Natural killer cell (primary cell): ENCODE measurements at regions not wholly inside any gene's neighbourhood (a gene's known extent, or its start where the extent isn't known, plus 50 kb on each side); places are given as distances from the start of the nearest gene placed in this dataset.

ENCODE experiments used
- ATAC-seq, 3 donors: fragments of 150-1000 bp in 2 of 3; fragments of 200-7000 bp in 1 of 3; cut with Tn5 transposase; 1 replicate in 1 of 3; 2 replicates in 2 of 3; pipeline ENCODE4 v1.10.0; 2021; ENCODE audit warnings: mild to moderate bottlenecking in 2 of 3, moderate library complexity in 2 of 3
- DNase-seq, 2 donors: peaks; one replicate each; pipeline versions ENCODE4 v3.0.0 to v3.0.0-alpha.2; 2013 to 2021; ENCODE audit warnings: mixed read lengths in 1 of 2
- H3K27ac ChIP-seq: one replicate; pipeline ENCODE4 v1.5.1; 2013; ENCODE audit warnings: mild to moderate bottlenecking, low read length
- H3K27me3 ChIP-seq: one replicate; pipeline ENCODE4 v1.6.1; 2013; ENCODE audit warnings: low read length; ENCODE audit not compliant: control insufficient read depth, insufficient read depth
- H3K36me3 ChIP-seq: one replicate; pipeline ENCODE4 v1.6.1; 2013; ENCODE audit warnings: low read length; ENCODE audit not compliant: control insufficient read depth, insufficient read depth
- H3K4me1 ChIP-seq: one replicate; pipeline ENCODE4 v1.6.1; 2013; ENCODE audit warnings: low read length; ENCODE audit not compliant: control insufficient read depth, insufficient read depth
- H3K4me3 ChIP-seq: one replicate; pipeline ENCODE4 v1.5.1; 2013; ENCODE audit warnings: low read length
- H3K9me3 ChIP-seq: one replicate; pipeline ENCODE4 v1.6.1; 2013; ENCODE audit warnings: low read length; ENCODE audit not compliant: control insufficient read depth, insufficient read depth
- H3K27ac Mint-ChIP-seq, 2 donors: one replicate each; pipeline ENCODE4 v1.8.0; 2022; ENCODE audit warnings: mild to moderate bottlenecking in 2 of 2, mixed read lengths in 2 of 2, moderate library complexity in 1 of 2
- H3K27me3 Mint-ChIP-seq, 2 donors: one replicate each; pipeline ENCODE4 v1.8.0; 2022; ENCODE audit warnings: low read depth in 2 of 2, mixed read lengths in 2 of 2
- H3K36me3 Mint-ChIP-seq: one replicate; pipeline ENCODE4 v1.8.0; 2022; ENCODE audit warnings: mixed read lengths
- H3K4me1 Mint-ChIP-seq, 2 donors: one replicate each; pipeline ENCODE4 v1.8.0; 2022; ENCODE audit warnings: mixed read lengths in 2 of 2
- H3K4me3 Mint-ChIP-seq: one replicate; pipeline ENCODE4 v1.8.0; 2022; ENCODE audit warnings: mild to moderate bottlenecking, moderate library complexity, mixed read lengths
- H3K9me3 Mint-ChIP-seq, 2 donors: one replicate each; pipeline ENCODE4 v1.8.0; 2022; ENCODE audit warnings: mixed read lengths in 2 of 2
- WGBS: methylation state at CpG from one replicate; pipeline ENCODE4 v1.1.7; 2013; ENCODE audit warnings: missing lambda C conversion rate; ENCODE audit not compliant: insufficient coverage; 5-methylcytosine and 5-hydroxymethylcytosine counted together
- intact Hi-C: fragments of 100-400 bp; cut with micrococcal nuclease; formaldehyde crosslinking; loops from one replicate; pipeline ENCODE4 v1.14.2; 2022
- TF ChIP-seq, protein P1 (sequence below): fragments of 200-600 bp; IDR thresholded peaks from one replicate; pipeline ENCODE4 v1.8.0; 2022; ENCODE audit warnings: antibody characterized with exemption

DNA sequence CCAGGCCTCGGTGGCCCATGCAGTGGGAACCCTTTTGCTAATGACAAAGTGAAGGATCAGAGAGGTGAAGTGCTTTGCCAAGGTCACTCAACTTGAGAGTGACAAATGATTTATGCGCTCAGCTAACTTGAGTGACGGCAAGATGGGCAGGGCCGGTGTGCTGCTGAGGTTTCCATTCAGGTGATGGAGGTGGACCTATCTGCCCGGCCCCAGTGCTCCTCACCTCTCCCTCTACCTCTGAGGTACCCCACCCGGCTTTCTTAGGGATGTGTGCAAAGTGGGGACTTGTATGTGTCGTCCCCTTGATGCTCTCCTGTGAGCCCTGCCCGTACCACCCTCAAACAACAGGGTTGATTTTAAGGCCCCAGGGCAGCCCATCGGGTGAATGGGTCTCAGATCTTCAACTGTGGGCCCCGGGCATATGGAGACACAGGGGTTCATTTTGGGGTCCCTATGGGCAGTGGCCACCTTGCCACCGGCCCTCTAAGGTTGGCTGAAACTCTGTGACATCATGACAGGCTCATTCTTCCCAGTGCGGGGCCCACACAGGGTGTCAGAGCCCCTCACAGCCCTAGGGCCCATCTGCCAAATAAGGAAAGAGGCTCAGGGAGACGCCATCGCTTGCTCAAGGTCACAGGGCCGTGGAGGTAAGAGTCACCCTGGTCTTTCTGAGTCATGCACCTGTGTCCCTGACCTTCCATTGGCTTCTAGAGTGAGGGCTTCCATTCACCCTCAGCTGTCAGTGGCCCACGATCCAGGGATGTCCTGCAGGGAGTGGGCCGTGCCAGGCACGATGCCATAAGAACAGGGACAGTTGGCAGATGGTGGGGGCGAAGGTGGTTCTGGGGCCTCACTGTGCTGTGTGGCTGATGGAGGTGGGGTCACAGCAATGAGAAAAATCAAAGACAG, 170.6 kb upstream of the MVB12B start:
- H3K9me3 ChIP-seq = no peaks in the 10 kb centered on the region
- H3K27me3 ChIP-seq = no peaks in the 10 kb centered on the region
- no peaks in the 10 kb centered on the region for H3K36me3 ChIP-seq
- no peak overlapping the region for H3K4me3 ChIP-seq
- intact Hi-C loops = no loop called here
- peak in 1 of 3 donors; percentile 11 for ATAC-seq
- peaks cover 0 to 9% of the 10 kb centered on the region in 2 donors for H3K27me3 Mint-ChIP-seq
- no peaks in the 10 kb centered on the region for H3K4me1 Mint-ChIP-seq
- no peak overlapping the region for H3K27ac Mint-ChIP-seq
- no peaks in the 10 kb centered on the region for H3K9me3 Mint-ChIP-seq
- no peaks in the 10 kb centered on the region for H3K4me1 ChIP-seq
- H3K4me3 Mint-ChIP-seq = no peak overlapping the region
- DNase-seq = no peak
- TF ChIP-seq, protein P1, sequence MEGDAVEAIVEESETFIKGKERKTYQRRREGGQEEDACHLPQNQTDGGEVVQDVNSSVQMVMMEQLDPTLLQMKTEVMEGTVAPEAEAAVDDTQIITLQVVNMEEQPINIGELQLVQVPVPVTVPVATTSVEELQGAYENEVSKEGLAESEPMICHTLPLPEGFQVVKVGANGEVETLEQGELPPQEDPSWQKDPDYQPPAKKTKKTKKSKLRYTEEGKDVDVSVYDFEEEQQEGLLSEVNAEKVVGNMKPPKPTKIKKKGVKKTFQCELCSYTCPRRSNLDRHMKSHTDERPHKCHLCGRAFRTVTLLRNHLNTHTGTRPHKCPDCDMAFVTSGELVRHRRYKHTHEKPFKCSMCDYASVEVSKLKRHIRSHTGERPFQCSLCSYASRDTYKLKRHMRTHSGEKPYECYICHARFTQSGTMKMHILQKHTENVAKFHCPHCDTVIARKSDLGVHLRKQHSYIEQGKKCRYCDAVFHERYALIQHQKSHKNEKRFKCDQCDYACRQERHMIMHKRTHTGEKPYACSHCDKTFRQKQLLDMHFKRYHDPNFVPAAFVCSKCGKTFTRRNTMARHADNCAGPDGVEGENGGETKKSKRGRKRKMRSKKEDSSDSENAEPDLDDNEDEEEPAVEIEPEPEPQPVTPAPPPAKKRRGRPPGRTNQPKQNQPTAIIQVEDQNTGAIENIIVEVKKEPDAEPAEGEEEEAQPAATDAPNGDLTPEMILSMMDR = no peak
- no peak overlapping the region for H3K27ac ChIP-seq
- H3K36me3 Mint-ChIP-seq = no peaks in the 10 kb centered on the region
- WGBS = 91% methylated on average over 18 of the region's 19 CpGs

DNA sequence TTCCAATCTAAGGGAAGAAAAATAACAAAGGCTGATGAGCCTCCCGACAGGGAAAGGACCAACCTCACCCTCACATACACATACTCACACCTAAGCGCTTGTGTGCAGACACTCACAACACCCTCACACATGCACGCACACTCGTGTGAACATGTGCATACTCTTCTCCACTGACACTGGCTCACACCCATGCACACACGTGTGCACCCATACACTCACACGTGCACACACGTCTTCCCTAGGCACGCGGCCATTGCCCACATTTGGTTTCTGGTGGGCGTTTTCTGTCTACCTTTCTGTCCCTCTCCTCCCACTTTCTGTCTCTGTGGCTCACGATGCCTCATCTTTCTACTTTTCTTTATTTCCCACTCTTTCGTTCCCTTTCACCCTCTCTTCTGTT, 169.7 kb upstream of the MVB12B start:
- WGBS = 90% methylated on average over 12 of the region's 12 CpGs

DNA sequence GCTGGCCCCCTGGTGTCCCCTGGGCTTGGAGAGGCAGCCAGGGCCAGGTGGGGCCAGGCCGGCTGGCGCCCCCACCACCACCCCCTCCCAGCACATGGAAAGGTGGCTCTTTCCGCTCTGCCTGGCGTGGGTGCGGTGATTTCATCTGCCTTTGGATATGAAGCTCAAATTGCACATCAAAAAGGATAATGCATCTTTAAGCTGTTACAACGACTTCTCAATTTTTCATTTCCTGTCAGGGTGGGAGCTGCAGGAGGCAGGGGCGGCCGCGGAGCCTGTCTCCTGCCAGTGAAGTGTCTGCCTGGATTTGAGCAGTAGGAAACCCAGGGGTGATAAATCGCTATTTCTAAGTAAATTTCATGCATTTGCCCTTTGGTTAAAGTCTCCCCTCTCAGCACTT, 169.2 kb upstream of the MVB12B start:
- peaks cover 0 to 9% of the 10 kb centered on the region in 2 donors for H3K27me3 Mint-ChIP-seq
- H3K36me3 Mint-ChIP-seq = no peaks in the 10 kb centered on the region
- WGBS = 45% methylated on average over 10 of the region's 10 CpGs
- intact Hi-C loops = no loop called here
- no peak overlapping the region for H3K27ac Mint-ChIP-seq
- Histone ChIP-seq H3K4me1 (no peaks in the 10 kb centered on the region), H3K4me3 (no peak overlapping the region), H3K9me3 (no peaks in the 10 kb centered on the region), H3K36me3 (no peaks in the 10 kb centered on the region), H3K27ac (no peak overlapping the region), H3K27me3 (no peaks in the 10 kb centered on the region)
- H3K9me3 Mint-ChIP-seq = no peaks in the 10 kb centered on the region
- no peak for DNase-seq
- TF ChIP-seq, protein P1 = no peak
- no peaks in the 10 kb centered on the region for H3K4me1 Mint-ChIP-seq
- ATAC-seq = no peak
- H3K4me3 Mint-ChIP-seq = no peak overlapping the region

More for the DNA sequence above, 169.7 kb upstream of the MVB12B start:
- no peaks in the 10 kb centered on the region for H3K4me1 ChIP-seq
- no peak overlapping the region for H3K27ac ChIP-seq
- Mint-ChIP-seq H3K4me3 (no peak overlapping the region), H3K9me3 (no peaks in the 10 kb centered on the region), H3K36me3 (no peaks in the 10 kb centered on the region), H3K27me3 (peaks cover 0 to 9% of the 10 kb centered on the region in 2 donors), H3K27ac (no peak overlapping the region), H3K4me1 (no peaks in the 10 kb centered on the region)
- H3K27me3 ChIP-seq = no peaks in the 10 kb centered on the region
- DNase-seq (no peak), ATAC-seq (no peak)
- no peak overlapping the region for H3K4me3 ChIP-seq
- TF ChIP-seq, protein P1 = no peak
- intact Hi-C loops = no loop called here
- H3K36me3 ChIP-seq = no peaks in the 10 kb centered on the region
- H3K9me3 ChIP-seq = no peaks in the 10 kb centered on the region
